ENCODE measurements at regions not wholly inside any gene's neighbourhood (a gene's known extent, or its start where the extent isn't known, plus 50 kb on each side); places are given as distances from the start of the nearest gene placed in this dataset.
"Not testable (repeated sequence)": the region's sequence is repeated elsewhere in the genome, so short reads cannot be mapped to it uniquely, and the experiment has no call there.

DNA sequence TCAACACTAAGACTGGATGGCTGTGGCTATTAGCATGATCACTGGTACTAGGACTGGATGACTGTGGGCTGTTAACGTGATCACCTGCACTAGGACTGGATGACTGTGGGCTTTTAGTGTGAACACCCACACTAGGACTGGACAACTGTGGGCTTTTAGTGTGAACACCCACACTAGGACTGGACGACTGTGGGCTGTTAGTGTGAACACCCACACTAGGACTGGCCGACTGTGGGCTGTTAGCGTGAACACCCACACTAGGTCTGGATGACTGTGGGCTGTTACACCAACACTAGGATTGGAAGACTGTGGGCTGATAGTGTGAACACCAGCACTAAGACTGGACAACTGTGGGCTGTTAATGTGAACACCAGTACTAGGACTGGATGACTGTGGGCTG is 329.2 kb downstream of the OSTF1 start:
- DNase-seq, result no peak

DNA sequence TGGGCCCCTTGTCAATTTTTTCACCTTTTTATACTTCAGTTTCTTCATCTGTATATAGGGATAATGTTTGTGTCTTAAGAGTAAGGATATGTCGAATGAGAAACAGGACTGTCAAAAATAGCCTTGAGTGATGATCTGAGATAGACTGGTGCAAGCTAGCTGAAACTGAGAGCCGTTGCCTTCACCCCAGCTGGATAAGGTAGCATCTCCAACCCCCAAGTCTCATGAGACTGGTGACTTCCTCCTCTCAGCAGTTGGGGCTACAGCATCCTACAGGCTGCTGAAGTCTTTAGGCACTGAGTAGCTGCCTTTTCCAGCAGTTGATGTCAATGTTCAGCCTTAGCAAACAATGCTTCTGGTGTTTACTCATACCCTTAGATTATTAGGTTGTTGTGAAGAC is 330.2 kb downstream of the OSTF1 start:
- no peak for DNase-seq

DNA sequence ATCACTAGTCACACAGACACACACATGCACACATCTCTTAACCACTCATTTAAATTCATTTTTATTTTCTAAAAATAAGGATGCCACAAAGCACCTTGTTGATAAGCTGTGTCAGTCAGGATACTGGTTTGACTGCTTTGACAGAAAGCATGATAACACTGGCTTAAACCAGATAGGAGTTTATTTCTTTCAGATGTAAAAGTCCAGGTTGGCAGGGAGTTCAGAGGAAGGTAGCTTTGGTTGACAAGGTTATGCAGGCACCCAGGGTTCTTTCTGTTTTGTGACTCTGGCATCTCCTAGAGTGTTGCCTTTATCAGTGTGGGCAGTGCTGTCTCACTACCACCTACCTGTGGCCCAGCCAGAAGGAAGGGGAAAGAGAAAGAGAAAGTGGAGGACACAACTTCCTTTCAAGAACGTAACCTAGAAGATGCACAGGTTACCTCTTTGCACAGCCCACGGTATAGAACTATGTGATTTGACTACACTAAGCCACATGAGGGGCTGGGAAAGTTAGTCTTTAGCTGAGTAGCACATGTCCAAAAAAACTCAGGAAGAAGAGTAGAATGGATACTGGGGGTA is 334.7 kb downstream of the OSTF1 start:
- DNase-seq, result no peak

DNA sequence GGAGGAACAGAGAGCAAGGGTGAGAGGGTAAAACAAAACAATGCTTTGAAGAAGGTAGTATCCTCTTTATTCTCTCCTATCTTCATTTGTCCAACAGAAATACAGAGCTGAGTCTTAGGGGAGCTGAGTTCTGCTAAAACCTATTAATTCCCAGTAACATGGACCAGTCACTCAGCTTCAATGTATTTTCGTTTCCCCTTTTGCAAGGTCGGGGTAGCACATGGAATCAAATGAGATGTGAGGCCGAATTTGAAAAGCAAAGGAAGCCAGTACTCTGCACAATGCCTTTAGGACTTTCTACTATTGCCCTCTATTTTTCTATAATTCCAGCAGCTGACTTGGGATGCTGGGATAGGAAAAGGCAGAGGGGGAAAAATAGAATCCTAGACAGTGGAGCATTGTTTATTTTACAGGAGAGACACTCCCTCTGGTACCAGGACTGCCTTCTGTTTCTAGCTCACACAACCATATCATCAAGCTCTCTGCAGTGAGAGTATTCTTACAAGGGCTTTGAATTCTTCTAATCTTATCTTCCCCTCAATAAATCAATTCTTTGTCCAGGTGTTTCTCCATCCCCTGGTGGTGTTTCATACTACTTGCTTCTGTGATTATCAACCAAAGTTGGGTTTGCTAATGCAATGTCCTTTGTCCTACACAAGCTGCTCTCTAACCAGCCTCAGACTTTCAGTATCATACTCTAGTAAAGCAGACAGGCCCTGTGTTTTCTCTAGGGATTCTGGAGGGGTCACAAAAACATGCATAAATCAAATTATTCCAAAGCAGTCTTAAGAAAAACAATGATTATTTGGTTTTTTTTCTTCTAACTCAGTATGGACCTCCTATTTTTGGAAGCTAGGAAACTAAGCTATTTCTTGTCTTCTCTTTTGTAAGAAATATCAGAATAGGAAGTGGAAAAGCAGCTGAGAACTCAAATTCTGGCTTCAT is 341.5 kb downstream of the OSTF1 start:
- DNase-seq, result no peak

DNA sequence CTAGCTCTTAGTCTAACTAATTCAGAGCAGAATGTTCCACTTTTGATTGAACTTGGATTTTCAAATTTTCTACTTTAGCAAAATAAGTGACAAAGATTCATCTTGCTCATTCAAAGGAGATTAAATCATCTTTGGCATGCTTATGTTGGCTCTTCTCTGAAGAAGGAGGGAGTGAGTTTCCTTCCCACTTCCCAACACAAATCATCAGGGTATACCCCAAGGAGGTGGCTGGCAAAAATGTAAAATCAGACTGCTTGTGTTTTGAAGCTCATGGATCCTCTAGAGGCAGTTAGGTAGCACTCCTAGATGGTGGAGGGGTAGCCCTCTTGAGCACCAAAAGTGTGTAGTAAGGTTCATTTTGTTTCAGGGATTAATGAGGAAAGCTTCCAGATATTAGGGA is 343.1 kb downstream of the OSTF1 start:
- DNase-seq, result no peak

DNA sequence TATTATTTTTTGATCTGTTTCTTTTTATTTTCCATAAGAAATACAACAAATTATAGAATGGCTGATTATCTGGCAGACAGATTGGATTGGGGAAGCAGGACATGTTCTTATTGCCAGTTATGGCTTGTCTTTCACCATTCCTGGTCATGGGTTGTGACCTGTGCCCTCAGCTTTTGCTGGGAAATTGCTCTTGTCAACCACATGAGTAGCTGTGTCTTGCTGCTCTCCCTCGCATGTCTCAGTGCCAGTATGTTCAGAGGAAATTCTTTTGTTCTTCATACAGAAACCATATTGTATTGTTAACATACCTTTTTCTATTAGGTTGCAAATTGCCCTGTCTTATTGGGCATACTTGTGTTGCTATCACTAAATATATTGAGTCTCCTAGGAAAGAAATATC is 344.1 kb downstream of the OSTF1 start:
- DNase-seq, result no peak

DNA sequence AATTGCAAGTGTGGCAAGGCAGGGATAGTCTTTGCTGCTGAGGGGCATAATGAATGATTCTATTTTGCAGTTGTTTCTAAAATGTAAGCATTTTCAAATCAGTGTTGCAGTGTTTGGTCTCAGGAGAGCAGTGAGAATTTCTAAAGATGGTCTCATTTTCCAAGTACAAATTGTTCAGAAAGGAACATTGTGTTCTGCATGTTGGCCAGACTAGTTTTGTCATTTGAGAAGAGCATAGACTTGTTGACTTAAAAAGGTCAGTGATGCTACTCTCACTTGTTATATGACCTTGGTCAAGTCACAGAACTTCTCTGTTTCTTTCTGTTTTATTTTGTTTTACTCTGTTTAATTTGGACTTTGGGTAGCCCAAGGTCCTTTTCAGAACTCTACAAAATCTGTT is 344.6 kb downstream of the OSTF1 start:
- DNase-seq, result no peak

DNA sequence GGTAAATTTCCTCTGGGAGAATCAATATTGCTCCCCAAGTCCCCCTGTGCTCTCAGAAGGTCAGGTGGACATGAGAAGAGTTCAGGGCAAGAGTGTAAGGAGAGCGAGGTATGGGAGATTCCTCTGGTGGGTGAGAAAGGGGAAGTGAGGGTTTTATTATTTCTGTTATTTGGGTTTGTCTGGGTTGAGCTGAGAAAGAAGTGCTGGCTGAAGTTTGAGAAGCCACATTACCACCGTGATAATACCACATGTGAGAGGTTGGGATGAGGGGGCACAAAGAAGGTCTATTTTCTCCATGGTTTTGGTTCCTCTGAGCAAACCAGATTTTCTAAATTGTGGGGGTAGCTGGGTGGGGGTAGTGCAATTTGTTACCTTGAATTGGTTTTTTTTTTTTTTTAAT is 350.4 kb downstream of the OSTF1 start:
- DNase-seq, result no peak

DNA sequence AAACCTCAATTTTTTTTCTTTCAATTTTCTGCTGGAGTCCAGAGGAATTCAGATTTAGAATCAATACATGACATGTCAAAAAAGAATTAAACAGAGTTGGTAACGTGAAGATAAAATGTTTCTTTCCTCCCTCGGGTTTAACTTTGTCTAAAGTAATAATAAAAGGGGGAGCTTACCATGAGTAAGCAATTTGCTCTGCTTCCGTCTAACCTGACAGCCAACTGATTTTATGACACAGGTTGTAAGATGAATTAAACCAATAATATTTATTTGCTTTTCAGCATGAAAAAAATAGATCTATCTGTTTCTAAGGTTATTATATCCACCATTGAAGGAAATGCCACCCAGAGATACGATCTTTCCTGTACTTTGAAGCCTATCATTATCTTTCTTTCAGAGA is 352.6 kb downstream of the OSTF1 start:
- DNase-seq, result no peak

DNA sequence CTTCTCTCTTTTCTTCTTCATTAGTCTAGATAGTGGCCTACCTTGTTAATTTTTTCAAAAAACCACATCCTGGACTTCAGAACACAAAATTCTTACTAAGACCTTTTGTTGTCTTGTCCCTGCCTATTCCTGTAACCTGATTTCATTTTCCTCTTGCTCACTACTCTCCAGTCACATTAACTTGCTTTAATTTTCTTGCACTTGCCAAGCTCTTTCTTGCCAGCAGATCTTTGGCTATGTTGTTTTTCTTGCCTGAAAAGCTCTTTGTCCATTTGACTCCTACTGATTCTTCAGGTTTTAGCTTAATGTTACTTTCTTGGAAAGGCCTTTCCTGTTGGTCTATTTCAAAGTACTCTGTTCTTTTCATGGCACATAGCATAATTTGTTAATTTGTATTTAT is 356.8 kb downstream of the OSTF1 start:
- DNase-seq, result no peak

DNA sequence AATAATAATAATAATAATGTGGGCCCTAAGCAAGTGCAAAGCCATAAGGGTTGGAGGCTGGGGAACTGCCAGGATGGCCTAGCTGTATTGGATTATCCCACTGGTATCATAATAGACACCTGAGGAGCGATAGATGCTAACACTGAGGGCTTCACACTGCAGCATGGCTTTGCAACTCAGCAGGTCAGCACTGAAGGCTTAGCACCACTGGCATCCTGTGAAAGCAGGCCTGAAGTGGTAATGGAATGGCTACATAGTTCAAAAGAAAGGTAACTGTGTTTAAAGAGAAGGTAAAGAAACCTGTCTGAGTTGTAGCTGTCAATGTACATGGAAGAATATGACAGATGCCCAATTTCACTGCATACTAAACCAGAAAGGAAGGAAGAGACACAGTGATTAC is 359.0 kb downstream of the OSTF1 start:
- no peak for DNase-seq

DNA sequence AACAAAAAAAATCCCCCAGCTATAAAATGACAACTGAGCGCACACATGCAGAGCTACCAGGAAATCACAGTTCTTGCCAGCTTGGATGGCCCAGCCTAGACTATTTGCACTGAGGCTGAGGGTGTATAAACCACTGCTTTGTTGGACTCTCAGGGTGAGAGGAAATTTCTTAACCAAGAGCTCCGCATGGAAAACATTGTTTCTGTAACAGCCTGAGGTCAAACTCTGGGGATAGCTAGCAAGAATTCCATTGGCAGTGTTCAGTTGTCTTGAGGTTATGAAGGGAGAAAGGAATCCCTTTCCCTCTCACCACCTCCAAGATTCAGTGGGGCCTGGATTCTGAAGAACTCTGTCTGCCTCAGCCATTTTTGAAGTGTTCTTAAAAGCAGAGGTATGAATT is 360.0 kb downstream of the OSTF1 start:
- DNase-seq, result no peak

DNA sequence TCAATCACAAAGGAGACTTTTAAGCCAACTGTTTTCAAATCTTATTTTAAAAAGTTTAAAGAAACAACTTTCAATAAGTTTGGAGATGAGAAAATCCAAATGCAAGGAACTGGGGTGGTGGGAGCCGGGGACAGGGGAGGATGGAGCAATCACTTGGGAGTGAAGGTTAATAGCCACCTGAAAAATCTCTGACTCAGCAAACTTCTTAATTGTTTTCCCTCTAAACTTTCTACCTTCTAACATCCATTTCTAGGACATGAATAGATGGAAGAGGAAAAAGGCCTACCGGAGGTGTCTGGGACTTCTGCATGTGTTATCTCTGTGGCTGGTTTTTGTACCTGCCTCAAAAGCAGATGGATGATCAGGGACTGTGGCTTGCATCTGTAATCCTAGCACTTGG is 360.6 kb downstream of the OSTF1 start:
- no peak for DNase-seq

DNA sequence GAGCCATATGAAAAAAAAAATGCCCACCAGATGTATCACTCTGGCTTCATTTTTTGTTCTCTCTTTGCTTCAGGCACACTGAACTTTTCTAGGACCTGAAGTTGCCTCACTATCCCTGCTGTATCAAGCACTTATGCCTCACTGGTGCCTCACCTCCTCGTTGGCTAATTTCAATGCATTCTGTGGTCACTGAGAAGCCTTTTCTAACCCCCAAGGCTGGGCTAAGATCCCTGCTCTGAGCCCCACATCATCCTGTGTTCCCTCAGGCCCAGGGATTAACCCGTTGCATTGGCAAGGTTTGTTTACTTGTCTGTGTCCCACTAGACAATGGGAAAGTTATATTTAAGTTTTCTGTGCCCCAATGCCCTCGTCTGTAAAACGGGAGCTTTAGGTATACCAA is 362.7 kb downstream of the OSTF1 start:
- DNase-seq, result no peak

DNA sequence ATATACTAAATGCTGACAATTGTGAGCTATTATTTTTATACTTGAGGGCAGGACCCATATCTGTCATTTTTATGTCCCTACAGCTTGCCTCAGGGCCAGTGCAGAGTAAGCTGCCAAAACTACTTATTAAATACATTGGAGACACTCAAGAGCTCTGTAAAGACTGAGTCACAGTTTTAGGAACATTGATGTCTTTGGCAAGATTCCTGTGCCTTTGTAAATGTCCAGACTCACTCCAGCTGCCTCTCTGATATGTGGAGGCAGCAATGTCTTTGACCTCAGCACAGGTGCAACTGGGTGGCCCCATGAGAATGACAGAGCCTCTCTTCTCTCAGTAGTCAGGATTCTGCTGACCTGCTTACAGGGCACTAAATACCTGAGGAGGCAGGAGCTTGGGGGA is 363.2 kb downstream of the OSTF1 start:
- no peak for DNase-seq

DNA sequence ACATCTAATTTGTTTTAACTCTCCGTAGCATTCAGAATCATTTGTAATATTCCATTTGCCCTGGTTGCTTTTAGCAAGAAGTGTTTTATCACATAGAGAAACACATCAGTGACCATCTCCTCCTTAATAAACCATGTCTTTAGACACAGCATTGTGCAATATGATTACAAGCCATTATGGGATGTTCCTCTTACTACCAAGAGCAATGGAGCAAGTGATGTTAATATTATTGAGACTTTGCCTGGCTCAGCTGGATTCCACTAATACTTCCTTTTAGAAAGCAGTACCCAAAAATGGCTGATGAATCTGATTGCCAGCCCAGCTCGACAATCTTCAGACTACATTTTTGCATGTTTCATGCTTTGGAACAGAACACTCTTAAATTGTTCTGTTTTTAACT is 364.2 kb downstream of the OSTF1 start:
- DNase-seq, result no peak

DNA sequence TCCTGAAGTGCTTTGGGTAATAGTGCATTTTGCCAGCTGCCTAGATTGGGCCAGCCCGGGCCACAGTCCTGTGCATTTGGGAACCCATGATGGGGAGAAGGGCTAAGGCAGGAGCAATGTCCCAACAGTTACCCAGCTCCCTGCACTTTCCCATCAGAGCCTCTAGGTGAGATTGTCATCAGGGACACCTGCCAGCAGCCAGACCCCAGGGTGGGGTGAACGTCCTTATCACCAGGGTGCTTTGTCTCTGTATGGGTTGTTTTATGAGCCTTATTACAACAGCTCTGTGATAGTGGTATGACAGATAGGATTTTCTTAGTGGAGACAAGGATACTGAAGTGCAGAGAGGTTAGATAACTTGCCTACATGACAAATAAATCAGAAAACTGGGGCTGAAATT is 365.7 kb downstream of the OSTF1 start:
- no peak for DNase-seq

DNA sequence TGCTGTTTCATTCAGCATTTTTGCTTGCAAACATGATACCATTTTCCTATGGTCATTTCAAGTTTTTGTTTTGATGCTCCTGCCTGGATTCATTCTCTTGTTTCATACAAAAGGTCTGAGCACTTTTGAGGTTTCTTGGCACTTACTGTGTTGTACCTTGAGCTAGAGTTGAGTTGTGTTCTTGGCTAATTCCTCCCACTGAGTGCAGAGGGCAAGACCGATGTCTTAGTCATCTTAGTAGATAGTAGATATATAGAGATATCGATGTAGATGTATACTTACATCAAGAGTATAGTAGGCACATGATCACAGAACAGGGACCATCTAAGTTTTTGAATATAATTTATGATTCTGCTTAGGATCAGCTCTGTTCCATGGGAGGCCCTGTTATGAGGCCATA is 366.6 kb downstream of the OSTF1 start:
- DNase-seq, result no peak

DNA sequence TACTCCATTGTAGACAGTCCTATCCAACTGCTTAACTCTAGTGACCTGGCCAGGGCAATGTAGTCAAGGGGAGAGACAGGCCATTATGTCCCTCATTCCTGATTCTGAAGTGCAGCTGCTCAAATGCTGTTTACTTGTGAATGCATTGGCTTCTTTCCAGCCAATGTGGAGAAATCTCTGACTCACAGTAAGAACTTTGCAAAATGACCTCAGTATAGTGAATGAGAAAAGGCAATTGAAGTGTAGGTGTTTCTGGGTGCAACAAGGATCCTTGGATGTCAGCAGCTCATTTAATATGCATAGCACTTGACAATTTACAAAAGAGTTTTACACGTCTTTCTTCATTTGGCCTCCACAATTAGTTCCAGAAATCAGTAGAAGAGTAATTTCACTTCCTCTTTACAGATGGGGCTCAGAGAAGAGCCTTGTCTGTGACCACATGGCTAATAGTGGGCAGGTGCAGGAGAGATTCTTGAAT is 367.2 kb downstream of the OSTF1 start:
- DNase-seq, result no peak

DNA sequence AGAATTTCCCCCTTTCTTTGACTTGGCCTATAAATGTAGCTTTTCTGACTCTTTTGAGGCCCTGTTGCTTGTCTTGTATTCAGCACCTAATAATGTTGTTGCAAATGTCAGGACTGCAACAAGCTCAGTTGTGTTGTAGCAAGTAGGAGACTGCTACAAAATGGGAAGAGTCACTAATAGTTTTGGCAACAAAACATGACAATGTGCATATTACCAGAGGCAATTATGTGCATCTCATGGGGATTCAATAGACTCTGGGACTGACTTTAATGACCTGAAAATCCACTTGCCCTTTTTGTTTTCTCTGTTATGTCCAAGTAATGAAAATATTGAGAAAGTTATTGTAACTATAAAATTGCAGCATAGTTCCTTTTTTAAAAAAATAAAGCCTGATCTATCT is 368.4 kb downstream of the OSTF1 start:
- no peak for DNase-seq

DNA sequence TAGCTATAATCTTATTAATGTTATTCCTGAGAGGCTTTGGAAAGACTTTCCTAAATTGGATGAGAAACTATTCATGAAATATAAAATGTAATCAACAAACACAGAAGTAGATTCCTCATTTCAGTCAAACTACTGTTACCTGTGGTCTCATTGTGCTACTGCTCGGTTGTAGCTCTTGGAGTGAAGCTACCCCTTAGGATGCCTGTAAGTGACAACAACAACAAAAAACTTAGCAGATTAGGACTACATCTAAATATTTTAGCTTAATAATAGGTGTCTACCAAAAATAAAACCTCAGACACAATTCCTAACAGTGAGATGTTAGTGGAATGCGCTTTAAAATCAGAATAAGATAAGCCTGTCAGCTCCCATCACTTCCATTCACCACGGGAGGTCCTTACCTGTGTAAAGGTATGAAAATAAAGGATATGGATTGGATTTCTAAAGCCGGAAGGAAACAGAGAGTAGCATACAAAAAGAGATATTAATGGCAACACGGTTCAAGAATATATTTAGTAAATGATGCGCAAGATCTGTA is 369.2 kb downstream of the OSTF1 start:
- no peak for DNase-seq

DNA sequence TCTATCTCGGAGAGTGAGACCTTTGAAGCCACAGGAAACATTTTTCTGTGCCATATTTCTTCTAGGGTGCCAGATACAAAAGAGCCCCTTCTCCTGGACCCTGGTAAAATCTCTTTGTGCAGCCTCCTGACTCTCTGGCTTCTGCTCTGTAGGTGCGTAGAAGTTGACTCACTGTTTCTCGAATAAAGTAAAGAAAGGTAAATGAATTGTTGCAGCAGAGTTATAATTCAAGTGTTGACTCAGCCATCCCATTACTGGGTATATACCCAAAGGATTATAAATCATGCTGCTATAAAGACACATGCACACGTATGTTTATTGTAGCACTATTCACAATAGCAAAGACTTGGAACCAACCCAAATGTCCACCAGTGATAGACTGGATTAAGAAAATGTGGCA is 371.0 kb downstream of the OSTF1 start:
- DNase-seq, result not testable (repeated sequence)

DNA sequence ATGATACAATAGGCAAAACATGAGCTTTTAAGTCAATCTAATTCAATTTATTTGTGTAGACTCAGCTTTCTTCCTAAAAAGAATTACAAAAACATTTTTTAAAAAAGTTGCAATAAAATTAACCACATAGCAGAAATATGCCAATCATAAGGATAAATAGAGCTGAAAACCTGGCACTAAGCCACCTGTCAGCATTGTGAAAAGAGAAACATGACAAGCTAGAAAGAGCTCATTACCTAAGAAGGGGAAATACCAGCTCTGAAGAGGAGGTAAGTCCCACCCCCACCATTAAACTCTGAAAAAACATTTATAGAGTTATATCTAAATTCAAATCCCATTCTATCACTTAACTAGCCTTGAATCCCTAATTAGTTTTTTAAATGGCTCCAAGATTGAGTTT is 372.9 kb downstream of the OSTF1 start:
- no peak for DNase-seq

DNA sequence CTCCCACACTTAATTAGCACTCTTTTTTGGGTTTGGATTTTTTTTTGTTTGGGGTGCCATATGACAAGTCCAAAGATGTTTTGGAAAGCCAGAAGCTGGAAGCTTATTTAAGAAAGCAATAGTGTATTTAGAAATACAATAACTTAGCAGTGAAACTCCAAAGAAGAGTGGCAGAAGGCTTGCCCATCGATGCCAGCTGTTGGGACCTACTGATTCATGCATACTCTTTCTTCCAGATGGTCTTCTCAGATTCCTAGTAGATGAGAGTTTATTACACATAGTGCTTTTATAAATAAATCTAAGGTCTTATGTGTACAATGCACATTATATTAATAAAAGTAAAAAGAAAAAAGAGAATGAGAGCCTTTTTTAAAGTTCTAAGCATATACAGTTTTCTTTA is 374.6 kb downstream of the OSTF1 start:
- no peak for DNase-seq
